Left ventricle myocardium inferior (tissue), 1 donor: ENCODE measurements at regions not wholly inside any gene's neighbourhood (a gene's known extent, or its start where the extent isn't known, plus 50 kb on each side); places are given as distances from the start of the nearest gene placed in this dataset.

Source experiments
- DNase-seq: peaks from one replicate; pipeline ENCODE4 v3.0.0-alpha.2; 2020
- H3K27ac ChIP-seq: fragments of 200-600 bp; replicated peaks from 2 replicates; pipeline ENCODE4 v1.8.0; 2021
- H3K27me3 ChIP-seq: fragments of 200-600 bp; 2 replicates; pipeline ENCODE4 v1.8.0; 2021; ENCODE audit warnings: low read depth
- H3K36me3 ChIP-seq: fragments of 200-600 bp; 2 replicates; pipeline ENCODE4 v1.8.0; 2021
- H3K4me1 ChIP-seq: fragments of 200-600 bp; 2 replicates; pipeline ENCODE4 v1.8.0; 2021
- H3K4me3 ChIP-seq: fragments of 200-600 bp; 2 replicates; pipeline ENCODE4 v1.8.0; 2021; ENCODE audit warnings: mild to moderate bottlenecking, moderate library complexity
- H3K9me3 ChIP-seq: fragments of 200-600 bp; replicated peaks from 2 replicates; pipeline ENCODE4 v1.8.0; 2021
- CTCF ChIP-seq: fragments of 200-600 bp; IDR thresholded peaks from 2 replicates; pipeline ENCODE4 v1.8.0; 2021; ENCODE audit warnings: antibody characterized with exemption, mild to moderate bottlenecking, borderline replicate concordance
- intact Hi-C: fragments of 100-400 bp; cut with micrococcal nuclease; formaldehyde crosslinking; loops from one replicate; pipeline ENCODE4 v1.11.0; 2022
- donor health status: DM: no; HTN: yes; CAD: no; lungs with severe emphysema.

- no peak overlapping the region for H3K4me3 ChIP-seq
- H3K4me1 ChIP-seq: peaks cover 15% of the 10 kb centered on the region
- intact Hi-C loops: no loop called here
- H3K9me3 ChIP-seq: peaks cover 10% of the 10 kb centered on the region
- no peak overlapping the region for H3K27ac ChIP-seq
- H3K27me3 ChIP-seq: no peaks in the 10 kb centered on the region
- no peak for TF ChIP-seq CTCF
- H3K36me3 ChIP-seq: no peaks in the 10 kb centered on the region
- no peak for DNase-seq
These were observed 69.7 kb downstream of the PSMB1 start for GRCh38 chr6:170483413-170483812.

GRCh38 chr6:170480050-170480692 lies 72.9 kb downstream of the PSMB1 start:
- intact Hi-C loops: no loop called here
- Histone ChIP-seq H3K4me1 (peaks cover 15% of the 10 kb centered on the region), H3K27me3 (no peaks in the 10 kb centered on the region), H3K27ac (peak overlapping the region; percentile 48), H3K36me3 (no peaks in the 10 kb centered on the region), H3K4me3 (no peak overlapping the region), H3K9me3 (peaks cover 10% of the 10 kb centered on the region)
- DNase-seq: peak; percentile 29
- TF ChIP-seq CTCF: peak; percentile 37

GRCh38 chr6:170476360-170476759 lies 76.7 kb downstream of the PSMB1 start:
- intact Hi-C loops: no loop called here

GRCh38 chr6:170475118-170475517 lies 78.0 kb downstream of the PSMB1 start:
- TF ChIP-seq CTCF: no peak
- no peak overlapping the region for H3K27ac ChIP-seq
- intact Hi-C loops: no loop called here

More at GRCh38 chr6:170476360-170476759, 76.7 kb downstream of the PSMB1 start:
- Histone ChIP-seq H3K4me1 (peaks cover 15% of the 10 kb centered on the region), H3K9me3 (no peaks in the 10 kb centered on the region), H3K27ac (no peak overlapping the region), H3K4me3 (no peak overlapping the region), H3K27me3 (peaks cover 20% of the 10 kb centered on the region), H3K36me3 (no peaks in the 10 kb centered on the region)
- no peak for TF ChIP-seq CTCF
- no peak for DNase-seq

GRCh38 chr6:170473801-170474200 lies 79.3 kb downstream of the PSMB1 start:
- Histone ChIP-seq H3K4me1 (peaks cover 5% of the 10 kb centered on the region), H3K36me3 (no peaks in the 10 kb centered on the region), H3K27me3 (peaks cover 20% of the 10 kb centered on the region), H3K4me3 (no peak overlapping the region), H3K9me3 (no peaks in the 10 kb centered on the region), H3K27ac (no peak overlapping the region)
- intact Hi-C loops: no loop called here
- DNase-seq: no peak
- TF ChIP-seq CTCF: no peak

More at GRCh38 chr6:170475118-170475517, 78.0 kb downstream of the PSMB1 start:
- Histone ChIP-seq H3K4me3 (no peak overlapping the region), H3K36me3 (no peaks in the 10 kb centered on the region), H3K27me3 (peaks cover 20% of the 10 kb centered on the region), H3K4me1 (peaks cover 14% of the 10 kb centered on the region), H3K9me3 (no peaks in the 10 kb centered on the region)
- DNase-seq: no peak
